T-helper 1 cell treated with Interleukin-12 subunit alpha and Interleukin-12 subunit beta and Interleukin-4 antibody, amounts not matched to agents 30 ng/mL and 1 ng/mL, for 36 hours (primary cell): ENCODE measurements at regions not wholly inside any gene's neighbourhood (a gene's known extent, or its start where the extent isn't known, plus 50 kb on each side); places are given as distances from the start of the nearest gene placed in this dataset.
"Not testable (repeated sequence)": the region's sequence is repeated elsewhere in the genome, so short reads cannot be mapped to it uniquely, and the experiment has no call there.

ENCODE experiments used
- intact Hi-C: fragments of 100-400 bp; cut with micrococcal nuclease; formaldehyde crosslinking; loops from one replicate; pipeline ENCODE4 v1.15.1; 2024

GRCh38 chr2:88992819-88993218, 301.3 kb downstream of the RPIA start:
- intact Hi-C loops: not testable (repeated sequence)

DNA sequence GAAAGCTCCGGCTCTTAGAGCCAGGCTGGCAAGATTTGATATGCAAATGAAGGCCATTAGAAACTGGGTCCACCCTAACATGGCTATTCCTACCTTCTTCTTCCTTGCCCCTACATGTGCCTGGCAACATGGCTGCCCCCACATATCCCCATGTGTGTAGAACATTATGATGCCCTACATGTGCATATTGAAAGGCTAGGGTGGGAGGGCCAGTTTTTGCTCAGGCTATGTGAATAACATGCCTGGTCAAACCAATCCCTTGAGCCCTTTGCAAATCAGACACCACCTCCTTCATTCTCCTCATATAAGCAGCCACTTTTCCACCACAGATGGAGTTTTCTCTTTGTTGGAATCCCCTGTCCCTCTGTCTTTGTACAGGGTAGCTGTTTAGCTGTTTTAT, 303.4 kb downstream of the RPIA start:
- intact Hi-C loops: not testable (repeated sequence)

DNA sequence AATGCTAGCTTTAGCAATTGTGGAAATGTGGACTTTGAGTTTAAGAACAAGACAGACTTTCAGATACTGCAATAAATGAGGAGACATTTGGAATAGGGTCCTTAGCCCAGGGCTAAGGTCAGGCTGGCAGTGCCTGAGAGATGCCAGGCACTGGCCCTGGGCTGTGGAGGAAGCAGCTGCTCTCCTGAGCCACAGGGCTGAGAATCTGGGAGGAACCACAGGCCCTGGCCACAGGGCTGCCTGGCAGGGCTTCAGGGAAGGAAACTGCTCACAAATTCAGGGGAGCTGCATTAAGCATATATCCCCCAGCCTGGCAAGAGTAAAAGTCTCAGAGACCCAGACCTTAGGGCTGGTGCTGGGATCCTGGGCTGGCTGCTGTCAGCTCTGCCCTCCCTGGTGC, 305.1 kb downstream of the RPIA start:
- intact Hi-C loops: not testable (repeated sequence)

DNA sequence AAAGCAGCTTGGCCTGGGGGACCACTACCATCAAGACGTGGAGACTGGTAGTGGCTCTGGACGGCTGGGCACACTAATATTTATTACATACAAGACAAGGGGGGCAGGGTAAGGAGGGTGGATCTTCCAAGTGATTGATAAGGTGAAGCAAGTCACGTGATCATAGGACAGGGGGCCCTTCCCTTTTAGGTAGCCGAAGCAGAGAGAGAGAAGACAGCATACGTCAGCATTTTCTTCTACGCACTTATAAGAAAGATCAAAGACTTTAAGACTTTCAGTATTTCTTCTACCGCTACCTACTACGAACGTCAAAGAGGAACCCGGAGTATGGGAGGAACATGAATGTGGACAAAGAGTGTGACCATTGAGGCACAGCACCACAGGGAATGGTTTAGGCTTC, 307.9 kb downstream of the RPIA start:
- intact Hi-C loops: no loop called here

- intact Hi-C loops: no loop called here
Observed at GRCh38 chr2:89000235-89000634, 308.8 kb downstream of the RPIA start.

GRCh38 chr2:89004238-89004637, 312.8 kb downstream of the RPIA start:
- intact Hi-C loops: not testable (repeated sequence)

- intact Hi-C loops: not testable (repeated sequence)
Observed at GRCh38 chr2:89020566-89020965, 329.1 kb downstream of the RPIA start.

GRCh38 chr2:89026296-89026695, 334.8 kb downstream of the RPIA start:
- intact Hi-C loops: not testable (repeated sequence)

DNA sequence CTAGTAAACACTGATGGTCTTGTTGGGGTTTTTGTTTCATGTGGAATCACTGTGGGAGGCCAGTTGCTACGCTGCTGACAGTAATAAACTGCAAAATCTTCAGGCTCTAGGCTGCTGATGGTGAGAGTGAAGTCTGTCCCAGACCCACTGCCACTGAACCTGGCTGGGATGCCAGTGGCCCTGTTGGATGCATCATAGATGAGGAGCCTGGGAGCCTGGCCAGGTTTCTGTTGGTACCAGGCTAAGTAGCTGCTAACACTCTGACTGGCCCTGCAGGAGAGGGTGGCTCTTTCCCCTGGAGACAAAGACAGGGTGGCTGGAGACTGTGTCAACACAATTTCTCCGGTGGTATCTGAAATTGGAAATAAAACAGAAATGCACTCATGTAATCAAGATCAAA, 335.6 kb downstream of the RPIA start:
- intact Hi-C loops: not testable (repeated sequence)

- intact Hi-C loops: not testable (repeated sequence)
Observed at GRCh38 chr2:89027536-89027935, 336.1 kb downstream of the RPIA start.

DNA sequence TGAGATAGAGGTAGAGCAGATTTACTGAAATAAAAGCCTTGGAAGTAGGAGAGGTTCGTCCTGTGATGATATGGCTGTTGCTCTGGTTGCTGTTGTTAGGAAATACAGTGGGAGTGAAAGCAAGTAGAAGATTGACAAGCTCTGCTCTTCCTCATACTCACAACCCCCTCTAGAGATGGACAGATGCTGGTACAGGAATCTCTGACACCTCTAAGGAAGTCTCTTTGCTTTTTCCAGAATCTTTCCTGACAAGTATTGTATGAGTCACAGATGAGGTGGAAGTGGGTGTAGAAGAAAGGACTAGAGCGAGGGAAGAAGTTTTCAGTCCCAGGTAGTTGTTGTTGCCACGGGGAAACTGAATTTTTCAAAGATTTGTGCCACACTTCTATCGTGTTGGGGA, 337.8 kb downstream of the RPIA start:
- intact Hi-C loops: not testable (repeated sequence)

GRCh38 chr2:89048138-89049066, 356.9 kb downstream of the RPIA start:
- intact Hi-C loops: loop anchor here (10.0 kb wide), 1 partner anchor 144 kb away; no protein-coding TSS in a partner anchor

- intact Hi-C loops: not testable (repeated sequence)
Observed at GRCh38 chr2:89058616-89059015, 367.1 kb downstream of the RPIA start.

DNA sequence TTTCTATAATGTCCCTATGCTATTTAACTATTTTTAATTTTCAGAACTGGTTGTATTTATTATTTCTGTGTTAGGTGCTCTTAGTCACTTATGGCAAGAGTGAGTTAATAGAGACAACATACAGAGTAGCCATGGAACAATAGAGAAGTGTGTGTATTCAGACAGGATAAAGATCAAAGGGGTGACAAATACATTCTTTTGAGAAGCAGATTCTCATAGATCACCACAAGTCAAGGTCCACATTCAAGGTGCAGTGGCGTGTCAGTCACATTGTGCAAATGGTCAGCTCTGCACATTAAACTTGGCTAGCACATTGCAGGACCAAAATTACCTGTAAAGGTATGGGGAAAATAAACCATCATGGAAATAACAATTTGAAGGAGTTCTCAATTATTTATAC, 369.7 kb downstream of the RPIA start:
- intact Hi-C loops: not testable (repeated sequence)

DNA sequence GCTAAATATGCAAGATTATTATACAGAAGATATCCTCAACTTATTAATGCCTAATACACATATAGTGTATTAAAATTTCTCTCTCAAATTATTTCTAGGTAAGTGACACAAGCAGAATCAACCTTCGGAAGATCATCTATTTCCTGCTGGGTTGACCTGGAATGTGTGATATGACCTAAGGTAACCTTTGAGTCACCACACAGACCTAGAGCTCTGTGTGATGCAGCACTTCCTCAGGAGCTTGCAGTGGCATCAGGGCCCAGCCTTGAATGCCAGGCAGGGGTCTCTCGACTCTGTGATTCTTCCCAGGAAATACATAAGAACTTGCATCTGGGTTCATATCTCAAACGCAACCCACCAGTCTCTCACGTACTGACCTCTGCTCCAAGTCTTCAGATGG, 385.3 kb downstream of the RPIA start:
- intact Hi-C loops: not testable (repeated sequence)

- intact Hi-C loops: not testable (repeated sequence)
Observed at GRCh38 chr2:89092911-89093310, 401.4 kb downstream of the RPIA start.

GRCh38 chr2:89095060-89095459, 403.6 kb downstream of the RPIA start:
- intact Hi-C loops: not testable (repeated sequence)

DNA sequence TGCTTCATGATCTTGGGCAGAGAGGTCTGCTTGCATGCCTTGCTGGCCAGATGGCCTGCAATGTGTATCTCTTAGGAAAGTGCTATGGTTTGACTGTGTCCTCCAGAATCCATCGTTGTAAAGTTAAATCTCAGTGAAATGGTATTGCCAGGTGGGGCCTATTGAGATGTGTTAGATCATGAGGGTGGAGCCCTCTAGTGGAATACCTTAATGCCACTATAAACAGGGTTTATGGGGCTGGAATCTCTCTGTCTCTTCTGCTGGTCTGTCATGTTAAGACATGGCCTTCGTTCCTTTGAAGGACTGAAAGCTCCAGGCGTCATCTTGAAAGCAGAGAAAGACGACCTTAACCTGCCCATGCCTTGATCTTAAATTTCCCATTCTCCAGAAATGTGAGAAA, 411.1 kb downstream of the RPIA start:
- intact Hi-C loops: not testable (repeated sequence)

DNA sequence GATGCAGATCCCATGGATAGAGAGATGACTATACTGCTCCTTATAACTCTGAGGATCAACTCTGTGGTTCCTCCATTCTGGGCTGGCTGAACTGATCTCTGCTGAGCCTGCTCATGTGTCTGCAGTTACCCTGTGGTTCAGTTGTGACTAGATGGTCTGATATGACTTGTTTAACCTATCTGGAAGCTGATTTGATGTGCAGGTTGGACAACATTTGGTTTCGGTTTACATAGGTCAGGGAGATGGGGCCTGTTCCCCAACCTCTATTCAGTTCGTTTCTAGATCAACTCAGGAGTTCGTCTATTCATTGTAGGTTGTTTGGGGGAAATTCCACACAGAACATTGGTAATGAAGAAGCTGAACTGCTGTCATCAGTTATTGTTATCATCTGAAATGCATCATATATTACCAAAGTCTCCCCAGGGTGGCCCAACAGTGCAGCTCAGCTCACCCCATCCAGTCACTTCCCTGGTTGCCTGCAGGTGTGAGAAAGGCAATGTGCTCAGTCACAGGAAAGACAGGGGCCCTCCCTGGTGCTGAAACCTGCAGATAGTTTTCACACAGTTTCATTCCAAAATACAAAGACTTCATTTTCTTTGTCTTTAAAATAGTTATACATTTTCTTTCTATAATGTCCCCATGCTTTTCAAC, 415.0 kb downstream of the RPIA start:
- intact Hi-C loops: not testable (repeated sequence)

DNA sequence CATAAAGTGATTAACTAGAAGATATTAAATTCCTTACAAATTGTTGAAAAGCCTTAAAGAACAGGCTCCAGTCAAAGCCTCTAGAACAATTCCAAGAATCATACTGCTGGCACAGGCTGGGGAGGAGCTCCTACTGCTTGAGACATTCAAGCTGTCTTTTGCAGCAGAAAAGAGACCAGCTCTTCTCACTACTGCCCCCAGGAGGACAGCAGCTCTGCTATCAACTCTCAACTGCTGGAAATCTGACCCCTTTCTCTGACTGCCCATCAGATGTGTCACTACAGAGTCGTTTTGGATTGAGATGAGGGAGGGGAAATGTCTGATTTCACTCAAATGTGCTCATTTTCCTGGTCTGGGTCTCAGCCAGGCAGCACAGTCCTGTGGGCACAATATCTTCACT, 421.0 kb downstream of the RPIA start:
- intact Hi-C loops: not testable (repeated sequence)

DNA sequence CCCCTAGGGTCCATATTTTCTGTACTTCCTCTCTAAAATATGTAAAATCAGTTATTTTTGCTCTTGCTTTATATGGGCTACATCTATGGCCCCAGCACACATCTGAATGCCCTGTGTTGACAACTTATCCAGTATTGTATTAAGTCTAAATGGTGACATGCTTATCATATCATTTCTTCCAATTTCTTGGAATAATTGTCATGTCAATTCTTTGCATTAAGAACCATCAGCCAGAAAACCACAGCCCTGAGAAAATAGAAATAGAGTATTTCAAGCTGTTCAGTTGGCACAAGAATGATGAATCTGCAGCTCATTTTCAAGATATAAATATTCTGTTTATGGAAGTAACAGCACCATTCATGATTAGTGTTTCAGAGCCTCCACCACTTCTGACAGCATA, 421.8 kb downstream of the RPIA start:
- intact Hi-C loops: not testable (repeated sequence)

DNA sequence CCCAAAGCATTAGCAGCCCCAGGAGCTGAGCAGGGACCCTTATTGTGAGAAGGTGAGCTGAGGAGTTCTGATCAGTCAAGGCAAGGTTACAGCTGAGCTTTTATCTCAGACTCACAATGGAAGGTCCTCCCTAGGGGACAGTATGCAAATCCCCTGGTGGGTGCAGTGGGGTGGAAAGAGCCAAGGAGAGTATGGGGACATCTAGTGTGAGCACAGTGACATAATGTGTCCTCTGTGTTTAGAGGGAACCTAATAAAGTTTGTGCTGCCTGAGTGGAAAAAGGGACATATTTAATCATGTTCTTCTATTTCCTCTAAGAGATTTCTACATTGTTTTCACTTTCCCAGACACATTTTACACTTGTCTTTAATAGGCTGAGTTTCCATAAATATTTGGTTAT, 438.0 kb downstream of the RPIA start:
- intact Hi-C loops: not testable (repeated sequence)
